ENCODE measurements at regions not wholly inside any gene's neighbourhood (a gene's known extent, or its start where the extent isn't known, plus 50 kb on each side); places are given as distances from the start of the nearest gene placed in this dataset.

DNA sequence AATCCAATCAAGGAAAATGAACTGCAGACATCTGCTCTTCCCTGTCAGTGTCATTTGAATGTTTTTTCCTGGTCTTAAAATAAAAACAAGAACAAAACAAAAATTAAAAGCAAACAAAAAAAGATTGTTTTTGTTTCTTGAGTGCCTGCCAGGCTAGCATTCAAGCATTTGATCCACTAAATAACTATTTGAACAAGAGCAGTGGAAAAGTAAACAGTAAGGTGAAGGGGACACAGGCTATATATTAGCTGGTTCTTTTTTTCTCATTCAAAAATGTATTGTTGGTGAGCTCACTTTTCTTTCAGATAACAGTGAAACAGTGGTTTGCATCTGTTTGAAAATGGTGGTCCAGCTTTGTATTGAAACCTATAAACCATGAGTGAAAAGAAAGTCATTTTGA, 586.9 kb upstream of the SGO1 start:
- intact Hi-C loops (cut with micrococcal nuclease; ENCODE audit: unreplicated experiment), result no loop called here
- no peak overlapping the region for H3K27ac ChIP-seq (ENCODE audit: low read length)
- no TSS peak for BruUV-seq (replicated peaks)
- no peak overlapping the region for H3K4me3 ChIP-seq (ENCODE audit: low read depth in 2 of 2, low read length in 2 of 2)
- DNase-seq (ENCODE audit: low read depth, low spot score) (no peak), ATAC-seq (no peak)
- no peaks in the 10 kb centered on the region for H3K9me3 ChIP-seq (ENCODE audit: control insufficient read depth, insufficient read depth, low read depth, low read length)
- H3K27me3 ChIP-seq (ENCODE audit: control insufficient read depth, insufficient read depth, low read length), result no peaks in the 10 kb centered on the region
- ChIA-PET POLR2A (no interaction called here), CTCF (no interaction called here)
- H3K4me1 ChIP-seq (ENCODE audit: control insufficient read depth, insufficient read depth, low read length), result no peaks in the 10 kb centered on the region
- TF ChIP-seq, protein P1, sequence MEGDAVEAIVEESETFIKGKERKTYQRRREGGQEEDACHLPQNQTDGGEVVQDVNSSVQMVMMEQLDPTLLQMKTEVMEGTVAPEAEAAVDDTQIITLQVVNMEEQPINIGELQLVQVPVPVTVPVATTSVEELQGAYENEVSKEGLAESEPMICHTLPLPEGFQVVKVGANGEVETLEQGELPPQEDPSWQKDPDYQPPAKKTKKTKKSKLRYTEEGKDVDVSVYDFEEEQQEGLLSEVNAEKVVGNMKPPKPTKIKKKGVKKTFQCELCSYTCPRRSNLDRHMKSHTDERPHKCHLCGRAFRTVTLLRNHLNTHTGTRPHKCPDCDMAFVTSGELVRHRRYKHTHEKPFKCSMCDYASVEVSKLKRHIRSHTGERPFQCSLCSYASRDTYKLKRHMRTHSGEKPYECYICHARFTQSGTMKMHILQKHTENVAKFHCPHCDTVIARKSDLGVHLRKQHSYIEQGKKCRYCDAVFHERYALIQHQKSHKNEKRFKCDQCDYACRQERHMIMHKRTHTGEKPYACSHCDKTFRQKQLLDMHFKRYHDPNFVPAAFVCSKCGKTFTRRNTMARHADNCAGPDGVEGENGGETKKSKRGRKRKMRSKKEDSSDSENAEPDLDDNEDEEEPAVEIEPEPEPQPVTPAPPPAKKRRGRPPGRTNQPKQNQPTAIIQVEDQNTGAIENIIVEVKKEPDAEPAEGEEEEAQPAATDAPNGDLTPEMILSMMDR (IDR thresholded peaks at IDR 0.05), result no peak
- no peak for TF ChIP-seq SIN3A (IDR thresholded peaks at IDR 0.05; ENCODE audit: borderline replicate concordance, insufficient read depth, low read depth, low read length)
- no peak for TF ChIP-seq TCF7L2 (IDR thresholded peaks at IDR 0.05; ENCODE audit: low read depth, low read length)
- no peak for TF ChIP-seq POLR2AphosphoS5 (IDR thresholded peaks at IDR 0.05; ENCODE audit: low read depth, low read length)
- TF ChIP-seq, protein P2, sequence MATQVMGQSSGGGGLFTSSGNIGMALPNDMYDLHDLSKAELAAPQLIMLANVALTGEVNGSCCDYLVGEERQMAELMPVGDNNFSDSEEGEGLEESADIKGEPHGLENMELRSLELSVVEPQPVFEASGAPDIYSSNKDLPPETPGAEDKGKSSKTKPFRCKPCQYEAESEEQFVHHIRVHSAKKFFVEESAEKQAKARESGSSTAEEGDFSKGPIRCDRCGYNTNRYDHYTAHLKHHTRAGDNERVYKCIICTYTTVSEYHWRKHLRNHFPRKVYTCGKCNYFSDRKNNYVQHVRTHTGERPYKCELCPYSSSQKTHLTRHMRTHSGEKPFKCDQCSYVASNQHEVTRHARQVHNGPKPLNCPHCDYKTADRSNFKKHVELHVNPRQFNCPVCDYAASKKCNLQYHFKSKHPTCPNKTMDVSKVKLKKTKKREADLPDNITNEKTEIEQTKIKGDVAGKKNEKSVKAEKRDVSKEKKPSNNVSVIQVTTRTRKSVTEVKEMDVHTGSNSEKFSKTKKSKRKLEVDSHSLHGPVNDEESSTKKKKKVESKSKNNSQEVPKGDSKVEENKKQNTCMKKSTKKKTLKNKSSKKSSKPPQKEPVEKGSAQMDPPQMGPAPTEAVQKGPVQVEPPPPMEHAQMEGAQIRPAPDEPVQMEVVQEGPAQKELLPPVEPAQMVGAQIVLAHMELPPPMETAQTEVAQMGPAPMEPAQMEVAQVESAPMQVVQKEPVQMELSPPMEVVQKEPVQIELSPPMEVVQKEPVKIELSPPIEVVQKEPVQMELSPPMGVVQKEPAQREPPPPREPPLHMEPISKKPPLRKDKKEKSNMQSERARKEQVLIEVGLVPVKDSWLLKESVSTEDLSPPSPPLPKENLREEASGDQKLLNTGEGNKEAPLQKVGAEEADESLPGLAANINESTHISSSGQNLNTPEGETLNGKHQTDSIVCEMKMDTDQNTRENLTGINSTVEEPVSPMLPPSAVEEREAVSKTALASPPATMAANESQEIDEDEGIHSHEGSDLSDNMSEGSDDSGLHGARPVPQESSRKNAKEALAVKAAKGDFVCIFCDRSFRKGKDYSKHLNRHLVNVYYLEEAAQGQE (IDR thresholded peaks at IDR 0.05; ENCODE audit: insufficient read depth in 1 of 2, low read depth in 2 of 2, low read length in 1 of 2), result no peak
- no peaks in the 10 kb centered on the region for H3K36me3 ChIP-seq (ENCODE audit: control insufficient read depth, insufficient read depth, low read length)
- in situ Hi-C loops (cut with HindIII; ENCODE audit: low pct_unique_long_range_greater_than_20kb, low sequenced_read_pairs), result no loop called here

DNA sequence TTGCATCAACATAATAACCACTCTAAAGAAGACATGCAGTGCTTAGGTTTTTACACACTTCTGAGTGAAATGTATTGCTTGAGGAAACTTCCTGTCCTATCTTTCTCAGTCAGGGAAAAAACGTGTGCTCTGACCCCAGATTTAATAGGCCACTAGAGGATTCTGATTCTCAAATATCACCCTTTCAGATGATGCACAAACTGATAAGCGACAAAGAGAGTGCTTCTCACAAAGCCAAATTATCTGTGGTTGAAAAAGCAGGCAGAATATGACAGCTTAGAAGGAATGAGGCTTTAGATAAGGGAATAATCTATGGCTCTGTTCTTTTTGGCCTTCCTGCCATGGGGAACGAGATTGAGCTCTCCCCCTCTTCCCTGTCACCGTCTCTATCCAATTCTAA, 583.4 kb upstream of the SGO1 start:
- Histone ChIP-seq H3K4me1 (ENCODE audit: control insufficient read depth, insufficient read depth, low read length) (no peaks in the 10 kb centered on the region), H3K36me3 (ENCODE audit: control insufficient read depth, insufficient read depth, low read length) (no peaks in the 10 kb centered on the region), H3K27me3 (ENCODE audit: control insufficient read depth, insufficient read depth, low read length) (no peaks in the 10 kb centered on the region), H3K9me3 (ENCODE audit: control insufficient read depth, insufficient read depth, low read depth, low read length) (no peaks in the 10 kb centered on the region), H3K4me3 (ENCODE audit: low read depth in 2 of 2, low read length in 2 of 2) (no peak overlapping the region), H3K27ac (ENCODE audit: low read length) (no peak overlapping the region)
- no peak for TF ChIP-seq TCF7L2 (IDR thresholded peaks at IDR 0.05; ENCODE audit: low read depth, low read length)
- no peak for TF ChIP-seq SIN3A (IDR thresholded peaks at IDR 0.05; ENCODE audit: borderline replicate concordance, insufficient read depth, low read depth, low read length)
- TF ChIP-seq, protein P2 (IDR thresholded peaks at IDR 0.05; ENCODE audit: insufficient read depth in 1 of 2, low read depth in 2 of 2, low read length in 1 of 2), result no peak
- TF ChIP-seq POLR2AphosphoS5 (IDR thresholded peaks at IDR 0.05; ENCODE audit: low read depth, low read length), result no peak
- TF ChIP-seq, protein P1 (IDR thresholded peaks at IDR 0.05), result no peak
- POLR2A ChIA-PET, result no interaction called here
- no peak for DNase-seq (ENCODE audit: low read depth, low spot score)
- in situ Hi-C loops (cut with HindIII; ENCODE audit: low pct_unique_long_range_greater_than_20kb, low sequenced_read_pairs), result no loop called here
- CTCF ChIA-PET, result no interaction called here
- BruUV-seq (replicated peaks), result no TSS peak
- intact Hi-C loops (cut with micrococcal nuclease; ENCODE audit: unreplicated experiment), result no loop called here
- ATAC-seq, result no peak

All from Panc1 (cell line).